ENCODE measurements at regions not wholly inside any gene's neighbourhood (a gene's known extent, or its start where the extent isn't known, plus 50 kb on each side); places are given as distances from the start of the nearest gene placed in this dataset.

DNA sequence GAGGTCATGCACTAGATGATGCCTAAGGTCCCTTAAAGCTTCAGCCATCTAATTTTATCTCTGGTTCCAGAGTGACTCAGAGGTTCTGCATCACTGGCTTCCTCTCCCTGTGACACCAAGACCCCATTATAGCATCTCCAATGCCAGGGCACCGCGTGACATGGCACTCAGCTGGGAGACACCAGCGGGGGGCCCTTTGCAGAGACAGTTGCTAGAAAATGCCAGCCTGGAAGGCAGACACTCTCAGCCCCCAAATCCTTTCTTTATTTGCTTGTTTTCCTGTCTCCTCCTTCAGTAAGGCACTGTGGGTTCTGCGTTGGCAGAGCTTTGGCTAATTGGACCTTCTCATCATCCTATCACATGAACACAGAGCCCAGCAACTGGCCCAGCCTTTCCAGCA is 123.5 kb upstream of the VRK1 start:
- TF ChIP-seq, protein P1, sequence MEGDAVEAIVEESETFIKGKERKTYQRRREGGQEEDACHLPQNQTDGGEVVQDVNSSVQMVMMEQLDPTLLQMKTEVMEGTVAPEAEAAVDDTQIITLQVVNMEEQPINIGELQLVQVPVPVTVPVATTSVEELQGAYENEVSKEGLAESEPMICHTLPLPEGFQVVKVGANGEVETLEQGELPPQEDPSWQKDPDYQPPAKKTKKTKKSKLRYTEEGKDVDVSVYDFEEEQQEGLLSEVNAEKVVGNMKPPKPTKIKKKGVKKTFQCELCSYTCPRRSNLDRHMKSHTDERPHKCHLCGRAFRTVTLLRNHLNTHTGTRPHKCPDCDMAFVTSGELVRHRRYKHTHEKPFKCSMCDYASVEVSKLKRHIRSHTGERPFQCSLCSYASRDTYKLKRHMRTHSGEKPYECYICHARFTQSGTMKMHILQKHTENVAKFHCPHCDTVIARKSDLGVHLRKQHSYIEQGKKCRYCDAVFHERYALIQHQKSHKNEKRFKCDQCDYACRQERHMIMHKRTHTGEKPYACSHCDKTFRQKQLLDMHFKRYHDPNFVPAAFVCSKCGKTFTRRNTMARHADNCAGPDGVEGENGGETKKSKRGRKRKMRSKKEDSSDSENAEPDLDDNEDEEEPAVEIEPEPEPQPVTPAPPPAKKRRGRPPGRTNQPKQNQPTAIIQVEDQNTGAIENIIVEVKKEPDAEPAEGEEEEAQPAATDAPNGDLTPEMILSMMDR (IDR thresholded peaks at IDR 0.05): no peak
- TF ChIP-seq POLR2AphosphoS5 (IDR thresholded peaks at IDR 0.05): no peak
- no peak for TF ChIP-seq POLR2A (IDR thresholded peaks at IDR 0.05)
- no peak for TF ChIP-seq EP300 (IDR thresholded peaks at IDR 0.05; ENCODE audit: low read depth)

All from transverse colon (tissue), 4 donors.